ENCODE measurements at regions not wholly inside any gene's neighbourhood (a gene's known extent, or its start where the extent isn't known, plus 50 kb on each side); places are given as distances from the start of the nearest gene placed in this dataset.

DNA sequence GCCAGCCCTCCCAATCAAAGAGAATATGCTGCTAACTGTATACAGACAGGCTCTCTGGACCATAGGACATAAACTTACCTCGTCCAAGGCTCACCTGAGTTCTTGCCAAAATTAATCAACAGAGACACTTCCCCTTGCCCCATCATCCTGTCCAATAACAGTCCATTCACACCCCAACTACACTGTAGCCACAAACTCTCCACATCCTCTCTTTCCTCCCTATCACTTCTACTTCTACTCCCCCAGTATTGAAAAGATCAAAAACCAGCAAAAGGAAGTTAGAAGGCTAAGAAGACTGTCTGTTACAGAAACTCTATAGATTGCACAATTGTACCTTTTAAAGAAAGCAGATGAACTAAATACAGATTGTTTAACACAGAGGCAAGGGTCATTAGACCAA, 133.5 kb upstream of the STT3B start:
- no peak overlapping the region for H3K9ac ChIP-seq (ENCODE audit: low read length)
- Mint-ChIP-seq H3K27me3 (ENCODE audit: low read depth, unreplicated experiment) (peaks cover 12% of the 10 kb centered on the region), H3K27ac (ENCODE audit: unreplicated experiment) (no peak overlapping the region), H3K36me3 (ENCODE audit: low read depth, unreplicated experiment) (no peaks in the 10 kb centered on the region), H3K4me3 (ENCODE audit: unreplicated experiment) (no peak overlapping the region), H3K9me3 (ENCODE audit: unreplicated experiment) (peaks cover 8% of the 10 kb centered on the region), H3K4me1 (ENCODE audit: low read depth, unreplicated experiment) (no peaks in the 10 kb centered on the region)
- H3K27me3 ChIP-seq (ENCODE audit: insufficient read depth, low read length), result no peaks in the 10 kb centered on the region
- no peak for TF ChIP-seq EZH2 (IDR thresholded peaks at IDR 0.05; ENCODE audit: insufficient read depth, low read length)
- TF ChIP-seq, protein P1, sequence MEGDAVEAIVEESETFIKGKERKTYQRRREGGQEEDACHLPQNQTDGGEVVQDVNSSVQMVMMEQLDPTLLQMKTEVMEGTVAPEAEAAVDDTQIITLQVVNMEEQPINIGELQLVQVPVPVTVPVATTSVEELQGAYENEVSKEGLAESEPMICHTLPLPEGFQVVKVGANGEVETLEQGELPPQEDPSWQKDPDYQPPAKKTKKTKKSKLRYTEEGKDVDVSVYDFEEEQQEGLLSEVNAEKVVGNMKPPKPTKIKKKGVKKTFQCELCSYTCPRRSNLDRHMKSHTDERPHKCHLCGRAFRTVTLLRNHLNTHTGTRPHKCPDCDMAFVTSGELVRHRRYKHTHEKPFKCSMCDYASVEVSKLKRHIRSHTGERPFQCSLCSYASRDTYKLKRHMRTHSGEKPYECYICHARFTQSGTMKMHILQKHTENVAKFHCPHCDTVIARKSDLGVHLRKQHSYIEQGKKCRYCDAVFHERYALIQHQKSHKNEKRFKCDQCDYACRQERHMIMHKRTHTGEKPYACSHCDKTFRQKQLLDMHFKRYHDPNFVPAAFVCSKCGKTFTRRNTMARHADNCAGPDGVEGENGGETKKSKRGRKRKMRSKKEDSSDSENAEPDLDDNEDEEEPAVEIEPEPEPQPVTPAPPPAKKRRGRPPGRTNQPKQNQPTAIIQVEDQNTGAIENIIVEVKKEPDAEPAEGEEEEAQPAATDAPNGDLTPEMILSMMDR (IDR thresholded peaks at IDR 0.05; ENCODE audit: insufficient read depth, low read depth, low read length), result no peak
- H3K4me2 ChIP-seq (ENCODE audit: low read length), result no peak overlapping the region
- H3K27ac ChIP-seq (ENCODE audit: low read depth, low read length), result no peak overlapping the region
- H3K36me3 ChIP-seq (ENCODE audit: insufficient read depth, low read length), result no peaks in the 10 kb centered on the region
- FAIRE-seq, result no peak
- no peak for DNase-seq (ENCODE audit: low read depth)
- H2AFZ ChIP-seq (ENCODE audit: low read depth, low read length), result no peak overlapping the region
- no peak overlapping the region for H3K4me3 ChIP-seq (ENCODE audit: insufficient read depth, low read depth, low read length)
- no peaks in the 10 kb centered on the region for H3K79me2 ChIP-seq (ENCODE audit: insufficient read depth, low read length)
- H3K9me3 ChIP-seq (ENCODE audit: insufficient read depth, low read depth, low read length), result no peaks in the 10 kb centered on the region
- H3K4me1 ChIP-seq (ENCODE audit: insufficient read depth, low read length), result no peaks in the 10 kb centered on the region
- no peaks in the 10 kb centered on the region for H4K20me1 ChIP-seq (ENCODE audit: insufficient read depth, low read length)

DNA sequence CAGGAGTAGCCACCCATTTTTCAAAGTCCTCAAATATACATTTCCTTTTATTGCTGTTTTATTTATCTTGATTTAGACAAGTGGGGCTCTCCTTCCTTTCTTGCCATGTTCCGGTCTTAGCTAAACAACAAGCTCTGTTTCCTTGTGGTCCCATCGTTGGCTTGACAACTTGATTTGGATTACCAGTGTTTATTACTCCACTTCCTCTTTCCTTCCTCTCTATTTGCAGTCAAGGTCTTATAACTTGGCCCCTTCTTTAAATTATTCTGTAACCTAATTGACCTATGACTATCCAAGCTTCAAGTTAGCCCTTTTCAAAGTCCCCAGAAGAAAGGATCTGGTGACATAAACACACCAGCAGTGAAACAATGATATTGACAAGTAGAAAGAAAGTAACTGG, 130.6 kb upstream of the STT3B start:
- no peak overlapping the region for H3K4me3 Mint-ChIP-seq (ENCODE audit: unreplicated experiment)
- H3K4me2 ChIP-seq (ENCODE audit: low read length), result no peak overlapping the region
- no peaks in the 10 kb centered on the region for H3K79me2 ChIP-seq (ENCODE audit: insufficient read depth, low read length)
- no peak overlapping the region for H3K4me3 ChIP-seq (ENCODE audit: insufficient read depth, low read depth, low read length)
- H3K9me3 Mint-ChIP-seq (ENCODE audit: unreplicated experiment), result peaks cover 8% of the 10 kb centered on the region
- no peaks in the 10 kb centered on the region for H3K36me3 Mint-ChIP-seq (ENCODE audit: low read depth, unreplicated experiment)
- no peaks in the 10 kb centered on the region for H3K27me3 ChIP-seq (ENCODE audit: insufficient read depth, low read length)
- H3K36me3 ChIP-seq (ENCODE audit: insufficient read depth, low read length), result no peaks in the 10 kb centered on the region
- DNase-seq (ENCODE audit: low read depth) (no peak), FAIRE-seq (no peak)
- H3K4me1 Mint-ChIP-seq (ENCODE audit: low read depth, unreplicated experiment), result peaks cover 7% of the 10 kb centered on the region
- H3K4me1 ChIP-seq (ENCODE audit: insufficient read depth, low read length), result no peaks in the 10 kb centered on the region
- H3K27me3 Mint-ChIP-seq (ENCODE audit: low read depth, unreplicated experiment), result peaks cover 15% of the 10 kb centered on the region
- no peaks in the 10 kb centered on the region for H3K9me3 ChIP-seq (ENCODE audit: insufficient read depth, low read depth, low read length)
- H3K9ac ChIP-seq (ENCODE audit: low read length), result no peak overlapping the region
- TF ChIP-seq, protein P1 (IDR thresholded peaks at IDR 0.05; ENCODE audit: insufficient read depth, low read depth, low read length), result no peak
- TF ChIP-seq EZH2 (IDR thresholded peaks at IDR 0.05; ENCODE audit: insufficient read depth, low read length), result no peak
- no peak overlapping the region for H3K27ac ChIP-seq (ENCODE audit: low read depth, low read length)
- no peak overlapping the region for H2AFZ ChIP-seq (ENCODE audit: low read depth, low read length)
- H3K27ac Mint-ChIP-seq (ENCODE audit: unreplicated experiment), result no peak overlapping the region
- H4K20me1 ChIP-seq (ENCODE audit: insufficient read depth, low read length), result no peaks in the 10 kb centered on the region

DNA sequence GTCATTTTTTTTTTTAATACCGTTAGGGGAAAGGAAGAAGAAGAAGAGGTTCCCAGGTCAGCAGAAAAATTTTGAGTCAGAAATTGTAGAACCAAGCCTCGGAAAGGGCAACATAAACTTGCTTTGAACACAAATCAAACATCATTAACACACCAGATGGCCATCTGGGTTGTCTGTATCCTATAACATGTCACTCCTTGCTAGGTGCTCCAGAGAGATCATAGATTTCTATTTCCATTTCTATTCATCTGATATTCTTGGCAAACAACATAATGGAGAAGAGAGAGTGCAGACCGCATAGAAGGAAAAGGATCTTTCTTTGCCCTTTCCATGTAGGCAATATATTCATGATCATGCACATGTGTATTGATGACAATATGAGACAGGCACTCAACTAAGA, 129.5 kb upstream of the STT3B start:
- no peak for DNase-seq (ENCODE audit: low read depth)
- Histone ChIP-seq H3K4me1 (ENCODE audit: insufficient read depth, low read length) (peaks cover 3% of the 10 kb centered on the region), H4K20me1 (ENCODE audit: insufficient read depth, low read length) (no peaks in the 10 kb centered on the region), H2AFZ (ENCODE audit: low read depth, low read length) (no peak overlapping the region), H3K4me3 (ENCODE audit: insufficient read depth, low read depth, low read length) (no peak overlapping the region), H3K36me3 (ENCODE audit: insufficient read depth, low read length) (no peaks in the 10 kb centered on the region), H3K9ac (ENCODE audit: low read length) (no peak overlapping the region), H3K27me3 (ENCODE audit: insufficient read depth, low read length) (no peaks in the 10 kb centered on the region), H3K9me3 (ENCODE audit: insufficient read depth, low read depth, low read length) (no peaks in the 10 kb centered on the region), H3K27ac (ENCODE audit: low read depth, low read length) (no peak overlapping the region), H3K4me2 (ENCODE audit: low read length) (no peak overlapping the region), H3K79me2 (ENCODE audit: insufficient read depth, low read length) (no peaks in the 10 kb centered on the region)
- peaks cover 7% of the 10 kb centered on the region for H3K4me1 Mint-ChIP-seq (ENCODE audit: low read depth, unreplicated experiment)
- H3K36me3 Mint-ChIP-seq (ENCODE audit: low read depth, unreplicated experiment), result no peaks in the 10 kb centered on the region
- no peak for FAIRE-seq
- no peak overlapping the region for H3K27ac Mint-ChIP-seq (ENCODE audit: unreplicated experiment)
- H3K27me3 Mint-ChIP-seq (ENCODE audit: low read depth, unreplicated experiment), result peaks cover 15% of the 10 kb centered on the region
- TF ChIP-seq, protein P1 (IDR thresholded peaks at IDR 0.05; ENCODE audit: insufficient read depth, low read depth, low read length), result no peak
- no peak for TF ChIP-seq EZH2 (IDR thresholded peaks at IDR 0.05; ENCODE audit: insufficient read depth, low read length)
- H3K9me3 Mint-ChIP-seq (ENCODE audit: unreplicated experiment), result peaks cover 8% of the 10 kb centered on the region
- no peak overlapping the region for H3K4me3 Mint-ChIP-seq (ENCODE audit: unreplicated experiment)
